Occipital lobe (tissue), 1 donor: ENCODE measurements at regions not wholly inside any gene's neighbourhood (a gene's known extent, or its start where the extent isn't known, plus 50 kb on each side); places are given as distances from the start of the nearest gene placed in this dataset.

Experiments used
- DNase-seq: peaks from one replicate; lab custom pipeline; 2025; lab: John Stamatoyannopoulos, UW

DNA sequence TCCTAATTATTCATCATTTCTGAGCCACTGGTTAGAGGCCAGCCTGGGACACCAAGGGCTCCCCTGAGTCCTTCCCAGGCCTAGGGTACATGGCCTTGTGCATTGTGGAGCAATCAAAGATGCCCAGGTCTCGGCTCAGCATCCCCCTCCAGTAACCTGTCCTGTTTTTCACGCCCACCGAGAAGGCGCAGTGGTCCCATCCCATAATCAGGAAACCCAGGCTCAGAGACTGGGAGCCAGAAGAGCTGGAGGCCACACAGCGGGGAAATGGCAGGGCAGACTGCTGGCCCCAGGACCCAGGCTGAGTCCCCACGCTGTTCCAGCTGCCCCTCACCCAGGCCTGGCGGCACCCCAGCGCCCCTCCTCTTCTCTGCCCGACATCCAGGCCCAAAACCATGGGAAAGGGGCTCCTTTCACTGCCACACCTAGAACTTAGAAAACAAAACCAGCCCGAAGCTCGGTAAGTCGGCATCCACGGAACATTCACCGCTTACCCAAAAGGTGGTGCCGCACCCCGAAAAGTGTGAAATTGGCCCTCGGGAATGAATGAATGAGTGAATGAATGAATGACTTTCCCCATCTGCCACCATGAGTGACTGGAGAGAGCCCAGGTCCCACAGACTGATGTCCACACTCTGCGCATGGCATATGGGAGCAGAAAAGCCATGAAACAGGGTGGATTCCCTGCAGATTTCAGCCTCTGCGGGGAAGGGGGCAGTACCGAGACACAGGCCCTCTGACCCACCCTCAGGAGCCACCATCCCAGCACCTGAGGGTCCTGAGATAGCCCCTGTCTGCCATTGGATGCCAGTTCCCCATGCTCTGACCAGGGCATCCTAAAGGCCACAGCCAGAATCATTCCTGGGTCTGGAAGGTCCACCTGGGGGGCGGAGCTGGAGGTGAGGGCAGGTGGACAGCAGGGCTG, 132.5 kb downstream of the OLFM1 start:
- DNase-seq = no peak

DNA sequence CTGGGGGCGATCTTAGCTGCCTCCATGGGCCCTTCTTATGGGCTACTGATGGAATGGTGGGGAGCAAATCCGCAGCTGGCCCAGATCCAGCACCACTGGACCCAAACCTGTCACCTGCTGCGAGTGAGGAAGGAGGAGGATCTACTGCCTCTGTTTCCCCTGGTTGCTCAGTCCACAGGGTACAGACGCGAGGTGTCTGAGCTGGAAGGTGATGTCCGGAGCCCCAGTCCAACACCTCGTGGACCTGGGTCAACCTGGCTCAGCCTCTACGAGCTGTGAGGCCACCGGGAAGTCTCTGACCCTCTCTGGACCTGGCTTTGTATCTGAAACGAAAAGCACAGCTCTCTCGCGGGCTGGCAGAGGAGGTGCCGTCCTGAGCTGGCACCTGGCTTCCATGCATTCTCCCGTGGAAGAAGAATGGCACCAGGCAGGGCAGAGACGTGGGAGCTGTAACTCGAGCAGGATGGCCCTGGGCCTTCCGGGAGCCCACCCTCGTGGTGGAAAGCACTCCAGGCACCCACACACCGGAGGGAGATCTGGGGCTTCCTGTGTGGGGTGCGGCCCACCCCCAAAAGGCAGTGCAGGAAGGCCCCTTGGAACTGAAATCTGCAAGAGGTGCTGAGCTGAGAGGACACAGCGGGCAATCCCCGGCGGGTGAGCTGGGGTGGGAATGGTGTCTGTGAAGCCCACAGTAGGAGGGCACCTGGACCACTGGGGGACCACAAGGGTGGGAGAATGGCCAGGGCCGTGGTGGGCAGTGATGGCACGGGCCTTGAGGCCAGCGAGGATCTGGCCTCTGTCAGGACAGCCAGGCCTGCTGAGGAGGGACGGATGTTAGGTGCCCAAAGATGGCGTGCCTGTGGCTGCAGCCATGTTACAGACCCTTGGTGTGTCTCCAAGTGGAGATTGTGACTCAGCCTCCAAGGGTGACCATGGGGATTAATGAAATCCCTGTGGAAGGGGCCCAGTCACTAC, 133.4 kb downstream of the OLFM1 start:
- no peak for DNase-seq

DNA sequence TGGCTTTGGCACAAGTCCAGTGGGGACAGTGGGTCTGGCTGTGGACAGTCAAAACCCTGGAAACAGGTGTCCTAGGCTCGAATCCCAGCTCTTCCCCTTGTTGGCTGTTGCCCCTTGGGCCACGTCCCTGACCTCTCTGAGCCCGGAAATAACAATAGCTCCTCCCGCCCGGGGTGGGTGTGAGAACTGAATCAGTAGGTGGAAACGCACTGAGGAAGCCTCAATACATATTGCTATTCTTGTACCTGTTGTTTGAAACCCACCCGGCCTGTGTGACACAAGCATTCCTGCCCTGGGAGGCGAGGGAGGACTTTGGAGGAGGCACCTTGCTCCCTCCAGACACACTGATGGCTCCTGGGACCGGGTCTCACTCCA, 134.1 kb downstream of the OLFM1 start:
- DNase-seq = no peak

GRCh38 chr9:135221951-135222631, 134.6 kb downstream of the OLFM1 start:
- no peak for DNase-seq

GRCh38 chr9:135222881-135223760, 135.7 kb downstream of the OLFM1 start:
- DNase-seq = no peak

DNA sequence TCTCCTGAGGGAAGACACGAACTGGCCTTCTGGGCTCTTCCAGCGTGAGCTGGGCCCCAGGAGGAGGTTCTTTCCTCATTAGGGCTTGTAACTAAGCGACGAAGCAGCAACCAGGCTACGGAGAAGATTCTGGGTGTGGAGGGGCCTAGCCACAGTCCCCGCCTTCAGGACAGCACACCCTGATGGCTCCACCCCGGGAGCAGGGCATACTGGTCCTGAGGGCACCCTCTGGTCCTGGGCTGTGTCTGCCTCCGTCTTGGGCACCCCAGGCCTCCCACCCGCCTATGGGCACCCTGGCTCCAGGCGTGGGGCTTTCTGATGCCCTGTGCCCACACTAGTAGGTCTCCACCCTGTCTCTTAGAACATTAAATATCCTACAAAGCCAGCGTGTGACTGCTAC, 136.4 kb downstream of the OLFM1 start:
- no peak for DNase-seq

- no peak for DNase-seq
These were observed 136.9 kb downstream of the OLFM1 start for GRCh38 chr9:135224286-135224877.

DNA sequence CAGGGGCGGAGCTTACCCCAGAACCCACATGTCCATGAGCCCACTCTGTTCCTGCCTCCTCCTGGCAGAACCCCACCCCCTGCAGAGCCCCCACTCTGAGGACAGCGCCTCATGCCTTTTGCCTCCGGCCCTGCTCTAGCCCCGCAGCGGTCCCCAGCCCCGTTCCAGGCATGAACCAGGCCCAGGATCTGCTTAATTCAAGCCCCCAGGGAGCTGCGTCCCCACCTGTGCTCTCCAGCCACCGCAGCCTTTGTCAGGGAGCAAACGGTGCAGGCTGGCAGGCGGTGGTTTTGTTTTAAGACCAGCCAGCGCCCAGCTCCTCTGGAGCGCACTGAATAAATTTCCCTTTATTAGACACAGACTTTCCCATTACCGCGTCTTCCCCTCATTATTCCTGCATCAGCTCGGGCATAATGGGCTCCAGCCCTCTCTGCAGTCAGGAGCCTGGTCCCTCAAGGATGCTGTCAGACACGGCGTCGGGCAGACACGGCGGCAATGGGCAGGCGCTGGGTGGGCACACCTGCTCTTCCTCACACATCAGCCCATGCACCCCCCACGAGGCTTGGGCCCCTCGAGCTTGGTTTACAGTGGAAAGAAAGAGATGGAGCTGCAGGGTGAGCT, 137.6 kb downstream of the OLFM1 start:
- DNase-seq = no peak

GRCh38 chr9:135225619-135226228, 138.3 kb downstream of the OLFM1 start:
- no peak for DNase-seq

DNA sequence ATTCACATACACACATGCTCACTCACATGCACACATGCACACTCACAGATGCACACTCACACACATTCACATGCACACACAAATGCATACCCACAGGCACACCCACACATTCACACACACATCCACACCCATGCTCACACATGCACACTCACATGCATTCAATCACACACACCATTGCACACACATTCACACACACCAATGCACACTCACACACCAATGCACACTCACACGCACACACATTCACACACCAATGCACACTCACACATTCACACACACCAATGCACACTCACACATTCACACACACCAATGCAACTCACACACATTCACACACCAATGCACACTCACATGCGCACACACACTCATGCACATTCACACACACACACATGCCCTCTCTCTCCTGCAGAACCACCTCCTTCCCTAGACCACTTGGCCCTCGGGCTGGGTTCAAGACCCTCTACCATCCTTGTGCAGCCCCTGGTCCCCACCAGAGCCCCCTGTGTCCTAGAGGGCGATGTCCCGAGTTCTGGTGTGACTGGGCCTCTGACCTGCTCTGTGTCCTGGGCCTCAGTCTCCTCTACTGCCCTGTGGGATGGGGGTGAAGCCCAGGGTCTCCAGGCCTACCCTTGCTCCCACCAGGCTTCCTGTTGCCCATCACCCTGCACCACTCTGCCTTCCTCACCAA, 139.0 kb downstream of the OLFM1 start:
- no peak for DNase-seq

DNA sequence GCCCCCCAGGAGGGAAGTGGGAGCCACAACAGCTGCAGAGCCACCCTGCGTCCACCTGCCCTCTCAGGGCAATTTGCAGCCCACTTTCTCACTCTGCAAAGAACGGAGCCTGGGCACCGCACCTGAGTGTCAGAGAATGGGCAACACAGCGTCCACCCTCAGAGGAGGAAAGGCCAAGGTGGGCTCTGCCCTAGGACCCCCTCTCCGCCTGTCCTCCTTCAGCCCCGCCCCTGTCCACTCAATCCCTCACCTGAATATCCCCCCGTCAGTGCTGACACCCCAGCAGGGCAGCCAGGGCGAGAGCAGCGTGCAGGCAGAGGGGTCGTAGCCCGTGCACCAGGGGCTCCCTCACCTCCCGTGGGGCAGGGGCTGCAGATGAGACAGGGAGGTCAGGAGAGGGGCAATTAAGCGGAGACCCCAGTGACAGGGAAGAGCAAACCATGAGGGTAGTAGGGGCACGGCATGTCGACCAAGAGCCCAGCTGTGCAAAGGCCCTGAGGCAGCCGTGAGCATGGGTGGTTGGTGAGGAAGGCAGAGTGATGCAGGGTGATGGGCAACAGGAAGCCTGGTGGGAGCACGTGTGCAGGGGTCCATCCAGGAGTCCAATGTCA, 140.3 kb downstream of the OLFM1 start:
- no peak for DNase-seq

DNA sequence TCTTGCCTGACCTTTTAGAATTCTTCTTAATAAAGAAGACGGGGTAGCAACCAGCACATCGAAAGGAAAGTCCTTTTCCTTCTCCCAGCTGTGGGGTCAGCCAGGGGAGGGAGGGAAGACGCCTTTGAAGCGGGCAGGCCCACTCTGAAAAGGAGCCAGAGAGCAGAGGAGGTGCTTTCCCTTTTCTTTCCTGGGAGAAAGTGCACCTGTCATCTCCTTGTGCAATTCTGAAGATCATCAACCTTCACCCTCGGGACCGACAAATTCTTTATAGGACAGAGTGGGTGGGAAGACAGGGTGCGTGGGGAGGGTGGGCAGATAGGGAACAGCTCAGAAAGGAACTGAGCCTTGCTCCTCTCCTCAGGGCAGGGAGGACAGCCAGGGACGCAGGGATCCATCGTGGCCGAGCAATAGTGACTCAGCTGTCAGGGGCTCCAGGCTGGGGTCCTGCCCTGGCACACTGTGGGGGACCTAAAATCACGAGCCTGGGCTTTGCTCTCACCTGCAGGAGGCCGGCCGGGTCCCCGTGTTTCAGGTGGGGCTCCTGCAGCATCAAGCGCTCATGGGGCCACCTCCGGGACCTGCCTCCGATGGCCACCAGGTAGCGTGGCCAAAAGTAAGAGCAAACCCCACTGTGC, 141.0 kb downstream of the OLFM1 start:
- DNase-seq = no peak

GRCh38 chr9:135228983-135229625, 141.6 kb downstream of the OLFM1 start:
- DNase-seq = no peak

GRCh38 chr9:135229701-135230385, 142.4 kb downstream of the OLFM1 start:
- no peak for DNase-seq

- DNase-seq = no peak
These were observed 142.9 kb downstream of the OLFM1 start for GRCh38 chr9:135230386-135230765.

DNA sequence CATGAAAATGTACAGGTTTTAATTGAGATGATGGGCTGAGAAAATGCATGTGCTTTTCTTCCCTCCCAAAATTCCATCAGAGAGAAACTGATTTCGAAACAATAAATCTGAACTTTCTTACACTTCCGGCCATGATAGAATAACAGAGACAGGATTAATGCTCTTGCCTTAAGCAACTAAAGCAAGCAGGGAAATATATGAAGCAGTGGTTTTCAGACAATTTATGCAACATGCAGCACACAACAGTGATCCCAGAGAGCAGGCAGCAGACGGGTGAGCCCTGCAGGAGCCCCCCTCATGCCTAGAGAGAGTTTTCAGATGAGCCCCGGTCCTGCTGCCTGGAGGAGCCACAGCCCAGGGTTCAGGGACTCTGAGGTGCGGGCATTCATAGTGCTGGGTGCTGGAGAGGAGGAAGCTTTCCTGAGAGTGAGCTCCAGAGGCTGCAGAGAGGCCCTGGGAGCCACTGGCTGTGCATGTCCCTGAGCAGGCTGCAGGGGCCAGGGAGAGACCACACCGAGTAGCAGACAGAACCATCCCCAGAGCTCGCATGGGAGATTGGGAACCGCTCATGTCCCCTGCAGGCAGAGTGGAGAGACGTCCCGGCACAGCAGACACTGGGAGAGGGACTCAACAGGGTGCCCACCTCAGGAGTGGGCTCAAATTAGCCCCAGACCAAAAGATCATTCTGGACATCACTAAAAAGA, 143.5 kb downstream of the OLFM1 start:
- no peak for DNase-seq
